Pancreas (tissue), 10 donors: ENCODE measurements at regions not wholly inside any gene's neighbourhood (a gene's known extent, or its start where the extent isn't known, plus 50 kb on each side); places are given as distances from the start of the nearest gene placed in this dataset.

Experiments
- ATAC-seq, 4 donors: fragments of 200-7000 bp; cut with Tn5 transposase; one replicate each; pipeline versions ENCODE4 v1.8.0 to v1.9.1; 2020; ENCODE audit warnings: mild to moderate bottlenecking in 4 of 4, moderate library complexity in 4 of 4
- DNase-seq, 6 donors: peaks; one replicate each; pipeline ENCODE4 v3.0.0-alpha.2; 2020
- FAIRE-seq: peaks from 2 replicates; lab custom pipeline; 2012; peaks lifted over from hg19 to GRCh38; lab: Jason Lieb, UNC
- H3K27ac ChIP-seq, 4 donors: fragments of 200-600 bp; sonication (generic); 1 replicate in 3 of 4; 2 replicates in 1 of 4; pipeline versions ENCODE4 v1.5.0 to v1.8.0; 2020
- H3K27me3 ChIP-seq, 4 donors: fragments of 200-600 bp; one replicate each; pipeline ENCODE4 v1.8.0; 2021
- H3K36me3 ChIP-seq, 3 donors: fragments of 200-600 bp; sonication (generic) in 1 of 3; one replicate each; pipeline versions ENCODE4 v1.5.0 to v1.8.0; 2020 to 2021
- H3K4me1 ChIP-seq, 3 donors: fragments of 200-600 bp; one replicate each; pipeline ENCODE4 v1.8.0; 2021
- H3K4me3 ChIP-seq, 4 donors: fragments of 200-600 bp; sonication (generic) in 2 of 4; one replicate each; pipeline versions ENCODE4 v1.5.0 to v1.8.0; 2020 to 2021
- H3K9me3 ChIP-seq, 4 donors: fragments of 200-600 bp; one replicate each; pipeline ENCODE4 v1.8.0; 2021
- CTCF ChIP-seq, 4 donors: fragments of 200-600 bp; sonication (generic) in 3 of 4; IDR thresholded peaks; one replicate each; pipeline versions ENCODE4 v1.5.0 to v1.8.0; 2021; ENCODE audit warnings: antibody characterized with exemption in 4 of 4
- WGBS, 2 donors: extraction: QIAGEN DNeasy Blood & Tissue Kit; methylation state at CpG; one replicate each; pipeline ENCODE4 v1.1.7; 2013; 5-methylcytosine and 5-hydroxymethylcytosine counted together
- intact Hi-C, 3 donors: fragments of 100-400 bp; cut with DNase I; formaldehyde crosslinking; loops; one replicate each; pipeline versions ENCODE4 v1.11.1 to v1.14.2; 2022
- donor health status: healthy with polysubstance abuse.
- donor health status: DM: no; HTN: no; CAD: no; lungs with moderate emphysema.
- donor health status: DM: no; HTN: no; CAD: no.
- donor health status: control.
- donor health status: control.
- donor health status: Bipolar disorder and iron deficiency.
- donor health status: DM: yes; HTN: yes; CAD: no.
- donor health status: DM: no; HTN: no; CAD: no.
- donor health status: DM: no; HTN: no; CAD: no.
- donor health status: DM: yes; HTN: yes; CAD: no.

GRCh38 chr1:58089898-58090534 lies 456.5 kb downstream of the OMA1 start:
- no peak for FAIRE-seq

GRCh38 chr1:58084266-58084665 lies 462.3 kb downstream of the OMA1 start:
- H3K27ac ChIP-seq = no peak overlapping the region
- DNase-seq (no peak), FAIRE-seq (no peak), ATAC-seq (no peak)
- WGBS, 2 donors = 54 to 65% methylated on average over 3 of the region's 3 CpGs
- TF ChIP-seq CTCF (IDR thresholded peaks at IDR 0.05) = no peak
- H3K4me3 ChIP-seq = no peak overlapping the region
- intact Hi-C loops = no loop called here
- no peaks in the 10 kb centered on the region for H3K27me3 ChIP-seq
- no peaks in the 10 kb centered on the region for H3K36me3 ChIP-seq
- H3K4me1 ChIP-seq = no peaks in the 10 kb centered on the region
- H3K9me3 ChIP-seq = no peaks in the 10 kb centered on the region

More at GRCh38 chr1:58089898-58090534, 456.5 kb downstream of the OMA1 start:
- no peaks in the 10 kb centered on the region for H3K9me3 ChIP-seq
- H3K27me3 ChIP-seq = no peaks in the 10 kb centered on the region
- no peaks in the 10 kb centered on the region for H3K36me3 ChIP-seq
- no peaks in the 10 kb centered on the region for H3K4me1 ChIP-seq
- TF ChIP-seq CTCF (IDR thresholded peaks at IDR 0.05) = no peak
- intact Hi-C loops = no loop called here
- no peak overlapping the region for H3K4me3 ChIP-seq
- DNase-seq (no peak), ATAC-seq (no peak)
- 51 to 53% methylated on average over 10 of the region's 10 CpGs for WGBS, 2 donors
- no peak overlapping the region for H3K27ac ChIP-seq

- no peaks in the 10 kb centered on the region for H3K36me3 ChIP-seq
- H3K27me3 ChIP-seq = no peaks in the 10 kb centered on the region
- DNase-seq (no peak), FAIRE-seq (no peak), ATAC-seq (no peak)
- 73 to 77% methylated on average over 5 of the region's 5 CpGs for WGBS, 2 donors
- TF ChIP-seq CTCF (IDR thresholded peaks at IDR 0.05) = no peak
- H3K9me3 ChIP-seq = no peaks in the 10 kb centered on the region
- H3K4me3 ChIP-seq = no peak overlapping the region
- no peak overlapping the region for H3K27ac ChIP-seq
- intact Hi-C loops = no loop called here
- no peaks in the 10 kb centered on the region for H3K4me1 ChIP-seq
Measured at GRCh38 chr1:58082596-58082995, 463.9 kb downstream of the OMA1 start.

GRCh38 chr1:58076258-58076657 lies 470.3 kb downstream of the OMA1 start:
- H3K9me3 ChIP-seq = no peaks in the 10 kb centered on the region
- no peak for TF ChIP-seq CTCF (IDR thresholded peaks at IDR 0.05)
- ATAC-seq = no peak
- no peak for DNase-seq
- H3K4me1 ChIP-seq = no peaks in the 10 kb centered on the region
- intact Hi-C loops = no loop called here
- H3K27me3 ChIP-seq = no peaks in the 10 kb centered on the region
- whole genome bisulfite sequencing, 2 donors = 24 to 44% methylated on average over 2 of the region's 2 CpGs
- no peak for FAIRE-seq
- H3K36me3 ChIP-seq = no peaks in the 10 kb centered on the region
- H3K4me3 ChIP-seq = no peak overlapping the region
- no peak overlapping the region for H3K27ac ChIP-seq

GRCh38 chr1:58075188-58075578 lies 471.3 kb downstream of the OMA1 start:
- H3K36me3 ChIP-seq = no peaks in the 10 kb centered on the region
- no peak for DNase-seq
- no peak overlapping the region for H3K4me3 ChIP-seq
- intact Hi-C loops = no loop called here
- 0 to 6% methylated on average over 1 of the region's 1 CpG for WGBS, 2 donors
- ATAC-seq = peak in 1 of 4 donors; percentile 35
- no peak overlapping the region for H3K27ac ChIP-seq
- no peak for TF ChIP-seq CTCF (IDR thresholded peaks at IDR 0.05)
- no peak for FAIRE-seq
- no peaks in the 10 kb centered on the region for H3K9me3 ChIP-seq
- H3K4me1 ChIP-seq = no peaks in the 10 kb centered on the region
- no peaks in the 10 kb centered on the region for H3K27me3 ChIP-seq
